Fibroblast of lung (primary cell): ENCODE measurements at regions not wholly inside any gene's neighbourhood (a gene's known extent, or its start where the extent isn't known, plus 50 kb on each side); places are given as distances from the start of the nearest gene placed in this dataset.

Experiments used
- DNase-seq, 2 donors: peaks; one replicate each; pipeline versions ENCODE4 v3.0.0 to v3.0.0-alpha.2; 2010; ENCODE audit warnings: low read depth in 2 of 2
- H2AFZ ChIP-seq: 2 replicates; pipeline ENCODE4 v1.5.1; 2012; ENCODE audit warnings: low read length, control low read depth, inconsistent platforms
- H3K27ac ChIP-seq: 2 replicates; pipeline ENCODE4 v1.5.1; 2011; ENCODE audit warnings: low read length, control low read depth; ENCODE audit not compliant: insufficient read depth
- H3K27me3 ChIP-seq: 2 replicates; pipeline ENCODE4 v1.5.1; 2011; ENCODE audit warnings: mild to moderate bottlenecking, low read length; ENCODE audit not compliant: control insufficient read depth, insufficient read depth
- H3K36me3 ChIP-seq: 2 replicates; pipeline ENCODE4 v1.5.1; 2011; ENCODE audit warnings: low read length; ENCODE audit not compliant: control insufficient read depth, insufficient read depth
- H3K4me1 ChIP-seq: 2 replicates; pipeline ENCODE4 v1.5.1; 2011; ENCODE audit warnings: low read length; ENCODE audit not compliant: control insufficient read depth, insufficient read depth; ENCODE audit errors: extremely low read depth
- H3K4me2 ChIP-seq: 2 replicates; pipeline ENCODE4 v1.5.1; 2011; ENCODE audit warnings: low read length, control low read depth; ENCODE audit not compliant: insufficient read depth; ENCODE audit errors: extremely low read depth
- H3K4me3 ChIP-seq, 4 experiments: fragments of 200-600 bp in 1 of 4; sonication (generic) in 1 of 4; replicated peaks in 1 of 4; 2 replicates each; pipeline ENCODE4 v1.5.1; 2011 to 2016; ENCODE audit warnings: low read length in 4 of 4, low read depth in 3 of 4, mild to moderate bottlenecking in 3 of 4, control low read depth in 2 of 4, inconsistent platforms in 1 of 4, mixed read lengths in 1 of 4; ENCODE audit not compliant: insufficient read depth in 1 of 4; ENCODE audit errors: control extremely low read depth in 1 of 4
- H3K79me2 ChIP-seq: 2 replicates; pipeline ENCODE4 v1.5.1; 2012; ENCODE audit warnings: mild to moderate bottlenecking, low read length, inconsistent platforms; ENCODE audit not compliant: control insufficient read depth, insufficient read depth
- H3K9ac ChIP-seq: 2 replicates; pipeline ENCODE4 v1.5.1; 2011; ENCODE audit warnings: mild to moderate bottlenecking, low read length, control low read depth; ENCODE audit not compliant: insufficient read depth
- H3K9me3 ChIP-seq: 2 replicates; pipeline ENCODE4 v1.5.1; 2012; ENCODE audit warnings: low read depth, low read length; ENCODE audit not compliant: control insufficient read depth, insufficient read depth
- H4K20me1 ChIP-seq: 2 replicates; pipeline ENCODE4 v1.5.1; 2011; ENCODE audit warnings: low read length; ENCODE audit not compliant: control insufficient read depth, insufficient read depth; ENCODE audit errors: extremely low read depth
- CTCF ChIP-seq, 2 donors: IDR thresholded peaks in 1 of 2; conservative IDR thresholded peaks in 1 of 2; 1 replicate in 1 of 2; 2 replicates in 1 of 2; pipeline ENCODE4 v1.5.1; 2011 to 2012; ENCODE audit warnings: low read length in 2 of 2, control low read depth in 1 of 2, inconsistent platforms in 1 of 2, low read depth in 1 of 2, mild to moderate bottlenecking in 1 of 2
- EZH2 ChIP-seq: IDR thresholded peaks from 2 replicates; pipeline ENCODE4 v1.5.1; 2012; ENCODE audit warnings: low read length, control low read depth, mild to moderate bottlenecking; ENCODE audit errors: missing control alignments

- TF ChIP-seq CTCF (conservative IDR thresholded peaks at IDR 0.05 in 1 of 2, IDR thresholded peaks at IDR 0.05 in 1 of 2; ENCODE audit: low read depth in 1 of 2, low read length in 2 of 2) (no peak), EZH2 (no peak)
- Histone ChIP-seq H3K4me3 (no peak overlapping the region), H4K20me1 (no peaks in the 10 kb centered on the region), H3K36me3 (no peaks in the 10 kb centered on the region), H3K9me3 (no peaks in the 10 kb centered on the region), H3K27ac (no peak overlapping the region), H3K79me2 (no peaks in the 10 kb centered on the region), H3K27me3 (no peaks in the 10 kb centered on the region), H3K4me2 (no peak overlapping the region), H2AFZ (no peak overlapping the region), H3K9ac (no peak overlapping the region), H3K4me1 (no peaks in the 10 kb centered on the region)
- DNase-seq, result no peak
Measured at GRCh38 chr3:70775257-70775656, 462.8 kb upstream of the MDFIC2 start.

DNA sequence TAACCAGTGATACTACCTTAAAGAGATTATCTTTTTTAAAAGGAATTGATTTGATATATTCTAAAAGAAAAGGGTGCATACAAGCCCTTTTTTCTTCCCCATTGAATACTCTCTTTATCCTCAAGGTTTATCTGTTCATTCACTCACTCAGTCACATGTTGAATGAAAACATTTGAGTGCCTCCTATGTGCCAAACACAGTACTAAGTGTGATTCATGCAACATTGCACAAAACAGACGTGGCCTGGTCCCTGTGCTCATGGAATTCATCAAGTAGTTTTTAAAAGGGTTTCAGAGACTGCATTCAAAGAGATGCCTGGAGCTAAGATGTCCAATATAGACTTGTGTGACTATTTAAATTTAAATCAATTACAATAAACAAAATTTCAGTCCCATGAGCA is 462.2 kb upstream of the MDFIC2 start:
- no peaks in the 10 kb centered on the region for H4K20me1 ChIP-seq
- TF ChIP-seq CTCF (conservative IDR thresholded peaks at IDR 0.05 in 1 of 2, IDR thresholded peaks at IDR 0.05 in 1 of 2; ENCODE audit: low read depth in 1 of 2, low read length in 2 of 2) (no peak), EZH2 (no peak)
- no peak for DNase-seq
- no peaks in the 10 kb centered on the region for H3K4me1 ChIP-seq
- no peaks in the 10 kb centered on the region for H3K9me3 ChIP-seq
- no peak overlapping the region for H2AFZ ChIP-seq
- no peak overlapping the region for H3K27ac ChIP-seq
- H3K9ac ChIP-seq, result no peak overlapping the region
- no peaks in the 10 kb centered on the region for H3K79me2 ChIP-seq
- H3K27me3 ChIP-seq, result no peaks in the 10 kb centered on the region
- H3K4me3 ChIP-seq, result no peak overlapping the region
- no peak overlapping the region for H3K4me2 ChIP-seq
- H3K36me3 ChIP-seq, result no peaks in the 10 kb centered on the region

- Histone ChIP-seq H3K79me2 (no peaks in the 10 kb centered on the region), H3K36me3 (no peaks in the 10 kb centered on the region), H3K4me3 (no peak overlapping the region), H3K4me1 (no peaks in the 10 kb centered on the region), H3K9ac (no peak overlapping the region), H2AFZ (no peak overlapping the region), H3K9me3 (no peaks in the 10 kb centered on the region), H3K4me2 (no peak overlapping the region), H3K27ac (no peak overlapping the region), H3K27me3 (no peaks in the 10 kb centered on the region), H4K20me1 (no peaks in the 10 kb centered on the region)
- TF ChIP-seq EZH2, result no peak
- TF ChIP-seq CTCF (conservative IDR thresholded peaks at IDR 0.05 in 1 of 2, IDR thresholded peaks at IDR 0.05 in 1 of 2; ENCODE audit: low read depth in 1 of 2, low read length in 2 of 2), result no peak
- DNase-seq, result peak; percentile 45 to 46
Measured at GRCh38 chr3:70771426-70772147, 459.1 kb upstream of the MDFIC2 start.
